Liver (tissue), 3 donors: ENCODE measurements at regions not wholly inside any gene's neighbourhood (a gene's known extent, or its start where the extent isn't known, plus 50 kb on each side); places are given as distances from the start of the nearest gene placed in this dataset.

Source experiments
- EGR1 ChIP-seq, 2 donors: IDR thresholded peaks; 2 replicates each; pipeline ENCODE4 v1.6.1; 2016 to 2018; ENCODE audit warnings: antibody characterized with exemption in 2 of 2, low read depth in 2 of 2
- FOXA2 ChIP-seq: IDR thresholded peaks from 2 replicates; pipeline ENCODE4 v1.6.1; 2016; ENCODE audit warnings: antibody characterized with exemption
- JUND ChIP-seq, 2 donors: IDR thresholded peaks; 2 replicates each; pipeline ENCODE4 v1.6.1; 2016; ENCODE audit warnings: antibody characterized with exemption in 2 of 2
- RAD21 ChIP-seq, 2 donors: IDR thresholded peaks; 2 replicates each; pipeline ENCODE4 v1.6.1; 2016; ENCODE audit warnings: antibody characterized with exemption in 2 of 2, mild to moderate bottlenecking in 2 of 2
- SP1 ChIP-seq: IDR thresholded peaks from 2 replicates; pipeline ENCODE4 v1.6.1; 2018; ENCODE audit warnings: antibody characterized with exemption, mild to moderate bottlenecking
- TAF1 ChIP-seq: conservative IDR thresholded peaks from 2 replicates; pipeline ENCODE4 v1.6.1; 2016; ENCODE audit warnings: antibody characterized with exemption, mild to moderate bottlenecking
- TF ChIP-seq, protein P1 (sequence below): IDR thresholded peaks from 2 replicates; pipeline ENCODE4 v1.6.1; 2016; ENCODE audit warnings: antibody characterized with exemption
- TF ChIP-seq, protein P2 (sequence below): fragments of 150-350 bp; IDR thresholded peaks from 2 replicates; pipeline ENCODE4 v1.5.1; 2017; ENCODE audit warnings: improper control_type of control experiment, low read depth, low read length; ENCODE audit not compliant: missing input control
- TF ChIP-seq, protein P3 (sequence below): IDR thresholded peaks from 2 replicates; pipeline ENCODE4 v1.6.1; 2016; ENCODE audit warnings: antibody characterized with exemption, mild to moderate bottlenecking
- TF ChIP-seq, protein P4 (sequence below): IDR thresholded peaks from 2 replicates; pipeline ENCODE4 v1.6.1; 2016; ENCODE audit warnings: antibody characterized with exemption
- TF ChIP-seq, protein P5 (sequence below): IDR thresholded peaks from 2 replicates; pipeline ENCODE4 v1.6.1; 2016; ENCODE audit warnings: antibody characterized with exemption
- donor health status: healthy.
- donor health status: healthy.

DNA sequence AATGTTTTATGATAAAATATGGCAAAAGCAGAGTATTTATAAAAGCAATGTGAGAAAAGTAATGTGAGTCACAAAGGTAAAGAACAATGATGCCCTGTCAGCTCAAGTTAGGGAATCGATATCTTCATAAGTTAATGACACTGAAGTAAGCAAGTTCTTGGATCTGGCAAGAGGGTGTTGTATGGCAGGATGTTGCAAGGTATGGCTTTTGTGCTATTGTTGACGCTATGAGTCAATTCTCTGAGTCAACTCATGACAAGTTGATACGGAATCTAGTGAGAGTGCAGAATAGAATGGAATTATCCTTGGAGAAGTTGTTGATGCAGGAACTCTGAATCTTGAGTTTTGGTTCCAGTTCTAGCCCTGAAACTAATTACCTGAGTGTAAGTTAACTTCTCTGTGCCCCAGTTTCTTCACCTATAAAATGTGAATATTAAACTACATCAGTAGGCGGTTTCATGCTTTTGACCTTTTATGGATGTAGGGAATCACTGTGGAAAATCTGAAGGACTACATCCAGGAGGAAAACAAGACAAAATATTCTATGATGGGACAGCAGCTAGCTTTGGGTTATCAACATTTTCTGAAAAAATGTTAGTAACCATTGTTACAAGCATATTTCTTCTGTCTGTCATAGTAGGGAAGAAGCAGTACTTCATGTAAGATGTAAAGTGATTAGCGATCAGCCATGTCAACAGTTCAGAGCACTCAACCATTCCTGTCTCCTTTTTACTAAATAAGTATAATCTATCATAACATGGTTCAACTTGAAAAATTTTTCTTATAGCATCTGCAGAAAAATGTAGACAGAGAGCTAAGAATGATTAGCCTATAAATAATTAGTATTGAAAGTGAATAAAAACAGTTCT is 96.9 kb downstream of the ATP6V1G3 start:
- no peak for TF ChIP-seq RAD21 (IDR thresholded peaks at IDR 0.05)
- no peak for TF ChIP-seq JUND (IDR thresholded peaks at IDR 0.05)
- TF ChIP-seq, protein P1, sequence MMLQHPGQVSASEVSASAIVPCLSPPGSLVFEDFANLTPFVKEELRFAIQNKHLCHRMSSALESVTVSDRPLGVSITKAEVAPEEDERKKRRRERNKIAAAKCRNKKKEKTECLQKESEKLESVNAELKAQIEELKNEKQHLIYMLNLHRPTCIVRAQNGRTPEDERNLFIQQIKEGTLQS, result no peak
- TF ChIP-seq, protein P2, sequence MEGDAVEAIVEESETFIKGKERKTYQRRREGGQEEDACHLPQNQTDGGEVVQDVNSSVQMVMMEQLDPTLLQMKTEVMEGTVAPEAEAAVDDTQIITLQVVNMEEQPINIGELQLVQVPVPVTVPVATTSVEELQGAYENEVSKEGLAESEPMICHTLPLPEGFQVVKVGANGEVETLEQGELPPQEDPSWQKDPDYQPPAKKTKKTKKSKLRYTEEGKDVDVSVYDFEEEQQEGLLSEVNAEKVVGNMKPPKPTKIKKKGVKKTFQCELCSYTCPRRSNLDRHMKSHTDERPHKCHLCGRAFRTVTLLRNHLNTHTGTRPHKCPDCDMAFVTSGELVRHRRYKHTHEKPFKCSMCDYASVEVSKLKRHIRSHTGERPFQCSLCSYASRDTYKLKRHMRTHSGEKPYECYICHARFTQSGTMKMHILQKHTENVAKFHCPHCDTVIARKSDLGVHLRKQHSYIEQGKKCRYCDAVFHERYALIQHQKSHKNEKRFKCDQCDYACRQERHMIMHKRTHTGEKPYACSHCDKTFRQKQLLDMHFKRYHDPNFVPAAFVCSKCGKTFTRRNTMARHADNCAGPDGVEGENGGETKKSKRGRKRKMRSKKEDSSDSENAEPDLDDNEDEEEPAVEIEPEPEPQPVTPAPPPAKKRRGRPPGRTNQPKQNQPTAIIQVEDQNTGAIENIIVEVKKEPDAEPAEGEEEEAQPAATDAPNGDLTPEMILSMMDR, result no peak
- TF ChIP-seq, protein P3, sequence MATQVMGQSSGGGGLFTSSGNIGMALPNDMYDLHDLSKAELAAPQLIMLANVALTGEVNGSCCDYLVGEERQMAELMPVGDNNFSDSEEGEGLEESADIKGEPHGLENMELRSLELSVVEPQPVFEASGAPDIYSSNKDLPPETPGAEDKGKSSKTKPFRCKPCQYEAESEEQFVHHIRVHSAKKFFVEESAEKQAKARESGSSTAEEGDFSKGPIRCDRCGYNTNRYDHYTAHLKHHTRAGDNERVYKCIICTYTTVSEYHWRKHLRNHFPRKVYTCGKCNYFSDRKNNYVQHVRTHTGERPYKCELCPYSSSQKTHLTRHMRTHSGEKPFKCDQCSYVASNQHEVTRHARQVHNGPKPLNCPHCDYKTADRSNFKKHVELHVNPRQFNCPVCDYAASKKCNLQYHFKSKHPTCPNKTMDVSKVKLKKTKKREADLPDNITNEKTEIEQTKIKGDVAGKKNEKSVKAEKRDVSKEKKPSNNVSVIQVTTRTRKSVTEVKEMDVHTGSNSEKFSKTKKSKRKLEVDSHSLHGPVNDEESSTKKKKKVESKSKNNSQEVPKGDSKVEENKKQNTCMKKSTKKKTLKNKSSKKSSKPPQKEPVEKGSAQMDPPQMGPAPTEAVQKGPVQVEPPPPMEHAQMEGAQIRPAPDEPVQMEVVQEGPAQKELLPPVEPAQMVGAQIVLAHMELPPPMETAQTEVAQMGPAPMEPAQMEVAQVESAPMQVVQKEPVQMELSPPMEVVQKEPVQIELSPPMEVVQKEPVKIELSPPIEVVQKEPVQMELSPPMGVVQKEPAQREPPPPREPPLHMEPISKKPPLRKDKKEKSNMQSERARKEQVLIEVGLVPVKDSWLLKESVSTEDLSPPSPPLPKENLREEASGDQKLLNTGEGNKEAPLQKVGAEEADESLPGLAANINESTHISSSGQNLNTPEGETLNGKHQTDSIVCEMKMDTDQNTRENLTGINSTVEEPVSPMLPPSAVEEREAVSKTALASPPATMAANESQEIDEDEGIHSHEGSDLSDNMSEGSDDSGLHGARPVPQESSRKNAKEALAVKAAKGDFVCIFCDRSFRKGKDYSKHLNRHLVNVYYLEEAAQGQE, result no peak
- TF ChIP-seq, protein P4, sequence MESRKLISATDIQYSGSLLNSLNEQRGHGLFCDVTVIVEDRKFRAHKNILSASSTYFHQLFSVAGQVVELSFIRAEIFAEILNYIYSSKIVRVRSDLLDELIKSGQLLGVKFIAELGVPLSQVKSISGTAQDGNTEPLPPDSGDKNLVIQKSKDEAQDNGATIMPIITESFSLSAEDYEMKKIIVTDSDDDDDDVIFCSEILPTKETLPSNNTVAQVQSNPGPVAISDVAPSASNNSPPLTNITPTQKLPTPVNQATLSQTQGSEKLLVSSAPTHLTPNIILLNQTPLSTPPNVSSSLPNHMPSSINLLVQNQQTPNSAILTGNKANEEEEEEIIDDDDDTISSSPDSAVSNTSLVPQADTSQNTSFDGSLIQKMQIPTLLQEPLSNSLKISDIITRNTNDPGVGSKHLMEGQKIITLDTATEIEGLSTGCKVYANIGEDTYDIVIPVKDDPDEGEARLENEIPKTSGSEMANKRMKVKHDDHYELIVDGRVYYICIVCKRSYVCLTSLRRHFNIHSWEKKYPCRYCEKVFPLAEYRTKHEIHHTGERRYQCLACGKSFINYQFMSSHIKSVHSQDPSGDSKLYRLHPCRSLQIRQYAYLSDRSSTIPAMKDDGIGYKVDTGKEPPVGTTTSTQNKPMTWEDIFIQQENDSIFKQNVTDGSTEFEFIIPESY, result no peak
- TF ChIP-seq, protein P5, sequence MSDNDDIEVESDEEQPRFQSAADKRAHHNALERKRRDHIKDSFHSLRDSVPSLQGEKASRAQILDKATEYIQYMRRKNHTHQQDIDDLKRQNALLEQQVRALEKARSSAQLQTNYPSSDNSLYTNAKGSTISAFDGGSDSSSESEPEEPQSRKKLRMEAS, result no peak
- no peak for TF ChIP-seq EGR1 (IDR thresholded peaks at IDR 0.05; ENCODE audit: low read depth in 2 of 2)
- no peak for TF ChIP-seq SP1
- TF ChIP-seq TAF1, result no peak
- TF ChIP-seq FOXA2, result no peak
